ENCODE measurements at regions not wholly inside any gene's neighbourhood (a gene's known extent, or its start where the extent isn't known, plus 50 kb on each side); places are given as distances from the start of the nearest gene placed in this dataset.

DNA sequence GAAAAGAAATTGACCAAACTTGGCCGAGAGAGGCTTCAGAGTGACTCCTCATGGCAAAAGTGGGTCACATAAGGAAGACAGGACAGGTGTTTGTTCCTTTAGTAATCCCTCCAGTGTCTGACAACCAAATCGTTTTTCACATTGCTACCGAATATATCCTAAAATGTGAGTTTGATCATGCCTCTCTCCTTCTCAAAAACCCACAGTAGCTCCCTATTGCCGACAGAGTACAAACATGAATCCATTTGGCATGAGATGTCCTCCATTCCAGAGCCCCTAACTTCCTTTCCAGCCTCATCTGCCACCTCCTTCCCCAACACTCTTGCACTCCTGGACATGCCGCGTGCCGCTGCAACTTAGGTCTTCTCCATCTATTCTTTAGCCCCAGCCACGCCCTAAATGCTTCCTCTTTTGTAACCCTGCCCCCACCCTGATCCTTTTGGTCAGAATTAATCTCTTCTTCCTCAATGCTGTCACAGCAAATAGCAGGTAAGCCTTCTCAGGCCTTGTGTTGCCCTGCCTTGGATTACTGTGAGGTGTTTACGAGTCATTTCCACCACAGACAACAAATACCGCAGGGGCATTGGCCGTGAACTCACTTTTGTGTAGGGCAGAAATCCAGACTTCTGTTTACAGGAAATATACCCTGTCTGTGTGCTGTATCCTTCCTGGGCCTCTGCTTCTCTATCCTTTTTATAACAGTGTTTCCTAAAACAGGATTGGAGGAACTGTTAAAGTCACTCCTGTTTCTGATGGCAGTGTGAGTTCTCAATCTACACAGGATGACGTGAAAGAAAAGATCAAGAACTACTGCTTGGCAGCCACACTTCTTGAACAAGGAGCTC is 66.0 kb upstream of the FTH1 start:
- intact Hi-C loops (cut with DNase I) = no loop called here
- DNase-seq = peak in 1 of 10 donors; percentile 7

DNA sequence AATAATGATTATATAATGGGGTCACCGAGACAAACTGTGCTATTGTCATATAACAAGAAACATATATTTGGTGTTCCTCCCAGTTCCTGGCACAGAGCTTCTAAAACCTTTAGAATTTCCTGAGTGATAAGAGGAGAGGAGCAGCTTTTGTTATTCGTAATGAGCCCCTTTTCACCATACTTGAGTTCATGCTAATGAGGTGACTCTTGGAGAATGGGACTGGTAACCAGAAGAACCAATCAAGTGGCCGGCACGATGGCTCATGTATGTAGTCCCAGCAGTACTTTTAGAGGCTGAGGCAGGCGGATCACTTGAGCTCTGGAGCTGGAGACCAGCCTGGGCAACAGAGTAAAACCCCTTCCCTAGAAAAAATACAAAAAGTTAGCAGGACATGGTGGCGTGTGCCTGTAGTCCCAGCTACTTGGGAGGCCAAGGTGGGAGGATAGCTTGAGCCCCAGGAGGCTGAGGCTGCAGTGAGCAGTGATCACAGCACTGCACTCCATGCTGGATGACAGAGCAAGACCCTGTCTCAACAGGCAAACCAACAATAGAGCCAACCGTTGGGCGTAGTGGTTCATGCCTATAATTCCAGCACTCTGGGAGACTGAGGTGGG is 62.7 kb upstream of the FTH1 start:
- peak in 1 of 10 donors; percentile 8 for DNase-seq
- intact Hi-C loops (cut with DNase I) = no loop called here

DNA sequence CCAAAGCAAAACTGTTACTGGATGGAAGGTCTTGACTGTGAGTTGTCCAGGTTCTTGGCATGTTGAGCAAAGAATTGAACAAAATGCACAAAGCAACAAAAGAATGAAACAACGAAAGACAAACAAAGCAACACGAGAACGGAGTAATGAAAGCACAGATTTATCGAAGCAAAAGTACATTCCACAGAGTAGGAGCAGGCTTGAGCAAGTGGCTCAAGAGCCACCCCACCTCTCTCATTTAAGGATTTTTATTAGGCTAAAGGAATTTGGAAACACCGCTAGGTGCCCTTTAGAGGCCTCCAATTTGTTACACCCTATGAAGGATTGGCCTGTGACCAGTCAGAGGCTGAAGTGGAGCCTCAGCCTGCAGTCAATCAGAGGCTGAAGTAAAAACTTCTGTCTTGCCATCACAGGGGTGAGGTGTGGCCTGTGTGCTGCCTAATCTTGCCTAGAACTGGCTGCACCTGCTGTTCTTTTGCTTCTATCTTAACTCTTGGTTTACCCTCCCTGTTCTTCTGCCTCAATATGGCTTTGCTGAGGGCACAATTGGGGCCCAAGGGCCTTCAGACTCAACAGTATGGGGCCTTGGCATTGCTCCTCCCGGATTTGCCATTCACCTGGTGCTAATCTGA is 59.4 kb upstream of the FTH1 start:
- DNase-seq = peak in 1 of 10 donors; percentile 27
- intact Hi-C loops (cut with DNase I) = no loop called here

DNA sequence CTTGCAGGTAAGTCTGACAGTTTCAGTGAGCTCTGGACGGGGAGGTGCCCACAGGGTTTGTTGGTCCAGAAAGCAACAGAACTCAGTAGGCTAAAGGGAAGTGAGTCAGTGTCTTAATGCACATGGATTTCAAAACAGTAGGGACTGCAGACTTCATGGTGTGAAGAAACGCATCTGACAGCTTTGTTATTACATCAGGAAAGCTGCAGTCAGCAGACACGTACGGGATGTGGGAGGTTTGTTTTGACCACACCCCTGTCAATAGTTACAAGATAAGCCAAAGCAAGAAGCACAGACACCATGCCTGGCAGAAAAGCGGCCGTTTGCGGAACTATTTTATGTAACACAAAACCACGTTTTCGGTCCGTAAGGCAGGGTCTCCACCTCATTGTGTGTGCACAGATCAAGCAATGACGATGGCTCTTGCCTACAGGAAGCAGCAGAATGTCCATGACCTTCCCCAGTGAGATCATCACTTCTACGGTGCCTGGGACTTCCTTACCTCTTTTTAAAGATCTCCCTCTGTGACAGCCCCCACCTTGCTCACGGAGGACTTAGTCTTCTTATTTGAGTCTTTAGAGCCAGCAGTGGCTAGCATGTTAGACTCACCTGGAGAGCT is 58.2 kb upstream of the FTH1 start:
- DNase-seq = peak in 4 of 10 donors; percentile 14 to 85 (median 24)
- intact Hi-C loops (cut with DNase I) = no loop called here

DNA sequence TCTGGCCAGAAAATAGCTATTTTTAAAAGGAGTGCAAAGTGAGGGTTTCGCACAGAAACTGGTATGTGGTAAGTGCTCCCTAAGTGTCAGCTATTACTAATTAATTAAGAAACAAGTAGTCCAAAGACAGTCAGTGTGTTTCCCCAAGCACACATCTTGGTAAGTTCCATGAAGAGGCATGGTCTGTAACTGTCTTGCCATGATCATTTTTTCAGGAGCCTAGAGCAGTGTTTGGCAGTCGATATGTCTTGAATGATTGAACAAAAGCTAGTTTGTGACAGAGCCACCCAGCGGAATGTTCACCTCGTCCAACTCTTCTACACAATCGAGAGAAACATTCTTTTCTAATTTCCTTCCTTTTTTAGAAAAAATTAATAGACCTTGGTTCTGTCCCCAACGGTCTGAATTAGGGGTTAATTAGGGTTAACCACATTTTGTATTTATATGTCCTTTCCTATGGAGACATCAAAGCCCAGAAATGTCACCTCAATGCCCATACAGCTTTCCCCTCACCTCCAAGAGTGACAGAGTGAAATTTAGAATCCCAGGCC is 57.6 kb upstream of the FTH1 start:
- DNase-seq = peak in 1 of 10 donors; percentile 26
- intact Hi-C loops (cut with DNase I) = no loop called here

DNA sequence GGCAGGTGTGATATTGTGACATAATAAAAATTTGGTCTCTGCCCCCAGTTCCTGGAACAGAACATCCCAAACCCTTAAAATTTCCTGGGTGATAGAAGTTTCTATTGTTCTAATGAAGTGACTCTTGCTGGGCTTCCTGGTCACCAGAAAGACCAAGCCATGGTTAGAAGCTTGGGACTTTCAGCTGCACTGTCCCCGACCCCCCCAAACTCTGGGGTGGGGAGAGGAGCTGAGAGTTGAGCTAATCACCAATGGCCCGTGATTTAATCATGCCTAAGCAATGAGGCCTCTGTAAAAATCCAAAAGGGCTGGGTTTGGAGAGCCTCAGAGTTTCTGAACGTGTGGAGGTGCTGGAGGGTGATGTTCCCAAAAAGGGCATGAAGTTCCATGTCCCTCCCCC is 54.8 kb upstream of the FTH1 start:
- intact Hi-C loops (cut with DNase I) = no loop called here
- DNase-seq = peak in 1 of 10 donors; percentile 7

DNA sequence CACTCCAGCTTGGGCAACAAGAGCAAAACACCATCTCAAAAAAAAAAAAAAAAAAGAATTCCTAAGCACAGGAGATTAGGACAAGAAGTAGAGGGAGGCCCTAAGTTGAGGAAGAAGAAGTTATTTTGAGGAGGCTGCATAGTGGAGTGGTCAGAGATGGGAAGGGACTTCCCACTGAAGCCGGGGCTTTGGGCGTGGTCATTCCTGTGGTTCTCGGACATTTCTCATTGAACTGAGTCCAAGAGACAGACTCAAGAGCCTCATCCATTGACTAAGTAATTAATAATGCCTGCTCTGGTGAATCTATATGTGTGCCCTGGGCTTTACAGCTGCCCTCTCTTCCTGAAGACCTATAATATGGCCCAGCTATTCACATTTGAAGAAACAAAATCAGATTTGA is 53.2 kb upstream of the FTH1 start:
- intact Hi-C loops (cut with DNase I) = no loop called here
- peak in 1 of 10 donors; percentile 10 for DNase-seq

DNA sequence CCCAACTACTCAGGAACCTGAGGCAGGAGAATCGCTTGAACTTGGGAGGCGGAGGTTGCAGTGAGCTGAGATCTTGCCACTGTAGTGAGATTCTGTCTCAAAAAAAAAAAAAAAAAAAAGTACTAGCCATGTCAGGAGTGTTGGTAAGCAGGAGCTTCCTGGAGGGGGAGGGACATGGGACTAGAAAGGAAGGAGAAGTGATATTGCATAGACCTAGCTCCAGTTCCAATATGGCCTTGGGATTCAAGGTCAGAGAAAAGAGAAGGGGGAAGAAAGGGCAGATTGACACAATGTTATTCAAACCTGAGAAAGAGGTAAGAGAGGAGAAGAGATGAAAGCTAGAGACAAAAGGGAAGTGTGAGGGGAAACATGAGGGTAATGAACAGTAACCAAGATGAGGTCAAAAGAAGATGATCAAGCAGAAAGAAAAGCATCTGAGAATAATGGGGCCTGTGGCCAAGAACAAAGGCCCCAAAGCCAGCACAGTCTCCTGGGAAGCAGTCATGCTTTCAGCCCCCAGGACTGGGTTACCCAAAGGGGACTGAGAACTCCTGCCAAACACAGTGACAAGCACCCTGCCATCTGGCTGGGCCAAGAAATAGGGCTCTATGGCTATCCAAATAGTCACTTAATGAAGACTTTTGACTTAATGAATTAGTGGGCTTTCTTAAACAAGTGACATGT is 51.7 kb upstream of the FTH1 start:
- intact Hi-C loops (cut with DNase I) = no loop called here
- peak in 2 of 10 donors; percentile 17 to 51 for DNase-seq

DNA sequence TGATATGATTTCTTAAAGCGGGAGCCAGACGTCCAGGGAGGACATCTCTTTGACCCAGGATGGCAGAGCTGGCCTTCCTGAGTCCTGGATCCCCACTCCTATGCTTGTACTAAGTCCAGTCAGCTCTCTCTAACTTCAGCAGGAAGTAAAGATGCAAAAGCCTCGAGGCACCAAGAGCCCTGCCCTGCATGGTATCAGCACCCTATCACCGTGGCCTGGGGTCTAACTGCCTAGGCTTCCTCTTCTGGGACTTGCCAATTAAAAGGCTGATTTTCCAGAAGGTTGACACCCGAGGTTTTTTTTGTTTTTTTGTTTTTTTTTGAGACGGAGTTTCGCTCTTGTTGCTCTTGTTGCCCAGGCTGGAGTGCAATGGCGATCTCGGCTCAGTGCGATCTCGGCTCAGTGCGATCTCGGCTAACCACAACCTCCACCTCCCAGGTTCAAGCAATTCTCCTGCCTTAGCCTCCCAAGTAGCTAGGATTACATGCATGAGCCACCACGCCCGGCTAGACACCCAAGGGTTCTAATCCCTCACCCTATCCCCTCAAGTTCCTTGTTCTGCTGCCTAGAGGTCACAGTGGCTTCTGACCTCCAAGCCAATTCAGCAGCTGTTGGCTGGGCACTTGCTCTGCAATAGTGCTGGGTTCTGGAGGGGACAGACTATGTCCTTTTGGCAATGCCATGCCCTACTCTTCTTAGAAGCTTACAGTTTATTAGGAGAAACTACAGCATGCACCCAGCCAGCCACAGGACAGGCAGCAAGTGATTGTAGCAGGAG is 50.6 kb upstream of the FTH1 start:
- peak in 2 of 10 donors; percentile 34 to 37 for DNase-seq
- intact Hi-C loops (cut with DNase I) = no loop called here
